SK-N-SH (cell line): ENCODE measurements at regions not wholly inside any gene's neighbourhood (a gene's known extent, or its start where the extent isn't known, plus 50 kb on each side); places are given as distances from the start of the nearest gene placed in this dataset.

Experiments used
- EZH2phosphoT487 ChIP-seq: fragments of 200-600 bp; sonication (generic); IDR thresholded peaks from 2 replicates; pipeline ENCODE4 v1.6.1; 2017; ENCODE audit warnings: low read depth, mixed run types, mild to moderate bottlenecking, antibody characterized with exemption, moderate library complexity, borderline replicate concordance
- GABPA ChIP-seq: IDR thresholded peaks from 2 replicates; pipeline ENCODE4 v1.4.0; 2012; ENCODE audit warnings: low read depth, mild to moderate bottlenecking
- NFIC ChIP-seq: IDR thresholded peaks from 2 replicates; pipeline ENCODE4 v1.4.0; 2012; ENCODE audit warnings: borderline replicate concordance
- NRF1 ChIP-seq: IDR thresholded peaks from 2 replicates; pipeline ENCODE4 v1.6.1; 2012; ENCODE audit warnings: low read depth, mild to moderate bottlenecking, low read length
- POLR2AphosphoS5 ChIP-seq: IDR thresholded peaks from 2 replicates; pipeline ENCODE4 v1.6.1; 2012; ENCODE audit warnings: low read depth, low read length
- RCOR1 ChIP-seq: fragments of 150-350 bp; IDR thresholded peaks from 2 replicates; pipeline ENCODE4 v1.6.1; 2017; ENCODE audit warnings: antibody characterized with exemption, low read length
- SMC3 ChIP-seq: IDR thresholded peaks from 2 replicates; pipeline ENCODE4 v1.6.1; 2012; ENCODE audit warnings: low read depth, low read length, improper control_type of control experiment
- TF ChIP-seq, protein P1 (sequence below): IDR thresholded peaks from 2 replicates; pipeline ENCODE4; 2012
- TF ChIP-seq, protein P2 (sequence below): fragments of 150-350 bp; IDR thresholded peaks from 2 replicates; pipeline ENCODE4 v1.6.1; 2016; ENCODE audit warnings: mild to moderate bottlenecking, low read depth, low read length
- TF ChIP-seq, protein P3 (sequence below): fragments of 200-600 bp; sonication (generic); IDR thresholded peaks from 2 replicates; pipeline ENCODE4 v1.6.1; 2017; ENCODE audit warnings: antibody characterized with exemption, mild to moderate bottlenecking, moderate library complexity

DNA sequence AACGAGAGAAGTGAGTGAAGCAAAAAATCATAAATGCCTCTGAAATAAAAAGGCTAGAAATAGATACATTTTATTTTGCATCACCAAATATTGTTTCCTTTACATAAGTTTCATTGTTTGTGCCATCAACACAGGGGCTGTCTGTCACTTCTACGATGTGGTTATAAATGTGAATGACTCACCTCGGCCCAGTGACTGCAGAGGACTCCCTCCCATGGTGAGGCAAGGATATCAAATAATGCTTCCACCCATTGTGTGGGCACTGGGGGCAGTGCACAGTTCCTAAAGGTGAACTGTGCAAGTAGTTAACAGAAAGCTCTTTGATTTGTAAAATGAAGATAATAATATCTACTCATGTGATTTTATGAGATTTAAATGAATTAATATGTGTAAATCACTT lies 230.3 kb upstream of the NEIL3 start:
- TF ChIP-seq, protein P1, sequence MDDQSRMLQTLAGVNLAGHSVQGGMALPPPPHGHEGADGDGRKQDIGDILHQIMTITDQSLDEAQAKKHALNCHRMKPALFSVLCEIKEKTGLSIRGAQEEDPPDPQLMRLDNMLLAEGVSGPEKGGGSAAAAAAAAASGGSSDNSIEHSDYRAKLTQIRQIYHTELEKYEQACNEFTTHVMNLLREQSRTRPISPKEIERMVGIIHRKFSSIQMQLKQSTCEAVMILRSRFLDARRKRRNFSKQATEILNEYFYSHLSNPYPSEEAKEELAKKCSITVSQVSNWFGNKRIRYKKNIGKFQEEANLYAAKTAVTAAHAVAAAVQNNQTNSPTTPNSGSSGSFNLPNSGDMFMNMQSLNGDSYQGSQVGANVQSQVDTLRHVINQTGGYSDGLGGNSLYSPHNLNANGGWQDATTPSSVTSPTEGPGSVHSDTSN, result no peak; the same call in 1 of the 2 replicates
- TF ChIP-seq EZH2phosphoT487 (no peak), NRF1 (no peak), RCOR1 (no peak), SMC3 (no peak), NFIC (no peak), GABPA (no peak), POLR2AphosphoS5 (no peak)
- TF ChIP-seq, protein P2, sequence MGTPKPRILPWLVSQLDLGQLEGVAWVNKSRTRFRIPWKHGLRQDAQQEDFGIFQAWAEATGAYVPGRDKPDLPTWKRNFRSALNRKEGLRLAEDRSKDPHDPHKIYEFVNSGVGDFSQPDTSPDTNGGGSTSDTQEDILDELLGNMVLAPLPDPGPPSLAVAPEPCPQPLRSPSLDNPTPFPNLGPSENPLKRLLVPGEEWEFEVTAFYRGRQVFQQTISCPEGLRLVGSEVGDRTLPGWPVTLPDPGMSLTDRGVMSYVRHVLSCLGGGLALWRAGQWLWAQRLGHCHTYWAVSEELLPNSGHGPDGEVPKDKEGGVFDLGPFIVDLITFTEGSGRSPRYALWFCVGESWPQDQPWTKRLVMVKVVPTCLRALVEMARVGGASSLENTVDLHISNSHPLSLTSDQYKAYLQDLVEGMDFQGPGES, result no peak
- TF ChIP-seq, protein P3, sequence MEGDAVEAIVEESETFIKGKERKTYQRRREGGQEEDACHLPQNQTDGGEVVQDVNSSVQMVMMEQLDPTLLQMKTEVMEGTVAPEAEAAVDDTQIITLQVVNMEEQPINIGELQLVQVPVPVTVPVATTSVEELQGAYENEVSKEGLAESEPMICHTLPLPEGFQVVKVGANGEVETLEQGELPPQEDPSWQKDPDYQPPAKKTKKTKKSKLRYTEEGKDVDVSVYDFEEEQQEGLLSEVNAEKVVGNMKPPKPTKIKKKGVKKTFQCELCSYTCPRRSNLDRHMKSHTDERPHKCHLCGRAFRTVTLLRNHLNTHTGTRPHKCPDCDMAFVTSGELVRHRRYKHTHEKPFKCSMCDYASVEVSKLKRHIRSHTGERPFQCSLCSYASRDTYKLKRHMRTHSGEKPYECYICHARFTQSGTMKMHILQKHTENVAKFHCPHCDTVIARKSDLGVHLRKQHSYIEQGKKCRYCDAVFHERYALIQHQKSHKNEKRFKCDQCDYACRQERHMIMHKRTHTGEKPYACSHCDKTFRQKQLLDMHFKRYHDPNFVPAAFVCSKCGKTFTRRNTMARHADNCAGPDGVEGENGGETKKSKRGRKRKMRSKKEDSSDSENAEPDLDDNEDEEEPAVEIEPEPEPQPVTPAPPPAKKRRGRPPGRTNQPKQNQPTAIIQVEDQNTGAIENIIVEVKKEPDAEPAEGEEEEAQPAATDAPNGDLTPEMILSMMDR, result no peak
